GM12878 (cell line): ENCODE measurements at regions not wholly inside any gene's neighbourhood (a gene's known extent, or its start where the extent isn't known, plus 50 kb on each side); places are given as distances from the start of the nearest gene placed in this dataset.

Experiments used
- BACH1 ChIP-seq: fragments of 450-650 bp; IDR thresholded peaks from 2 replicates; pipeline ENCODE4 v1.6.1; 2017; ENCODE audit warnings: mild to moderate bottlenecking, borderline replicate concordance
- BHLHE40 ChIP-seq, 2 experiments: fragments of 450-650 bp in 1 of 2; IDR thresholded peaks; 2 replicates each; pipeline ENCODE4 v1.6.1; 2011 to 2017; ENCODE audit warnings: low read depth in 2 of 2, borderline replicate concordance in 1 of 2, improper control_type of control experiment in 1 of 2, low read length in 1 of 2, mild to moderate bottlenecking in 1 of 2
- BRCA1 ChIP-seq: IDR thresholded peaks from 2 replicates; pipeline ENCODE4 v1.6.1; 2011; ENCODE audit warnings: low read depth, low read length, improper control_type of control experiment
- EGR1 ChIP-seq, 2 experiments: IDR thresholded peaks; 1 replicate in 1 of 2; 2 replicates in 1 of 2; pipeline ENCODE4 v1.6.1; 2011 to 2012; ENCODE audit warnings: low read depth in 2 of 2, low read length in 2 of 2, borderline replicate concordance in 1 of 2, mild to moderate bottlenecking in 1 of 2, moderate library complexity in 1 of 2
- ETV6 ChIP-seq, 2 experiments: fragments of 450-650 bp in 1 of 2; IDR thresholded peaks in 1 of 2; conservative IDR thresholded peaks in 1 of 2; 2 replicates each; pipeline ENCODE4 v1.6.1; 2014; ENCODE audit warnings: antibody characterized with exemption in 1 of 2, borderline replicate concordance in 1 of 2, low read depth in 1 of 2, mild to moderate bottlenecking in 1 of 2, moderate library complexity in 1 of 2
- IKZF1 ChIP-seq: fragments of 450-650 bp; conservative IDR thresholded peaks from 2 replicates; pipeline ENCODE4 v1.6.1; 2017; ENCODE audit warnings: antibody characterized with exemption, mild to moderate bottlenecking
- IKZF2 ChIP-seq, 2 experiments: fragments of 450-650 bp; IDR thresholded peaks; 2 replicates each; pipeline ENCODE4 v1.6.1; 2017; ENCODE audit warnings: mild to moderate bottlenecking in 2 of 2, moderate library complexity in 2 of 2
- MEF2A ChIP-seq: IDR thresholded peaks from 2 replicates; pipeline ENCODE4 v1.6.1; 2011; ENCODE audit warnings: low read depth, mild to moderate bottlenecking, low read length, moderate library complexity; ENCODE audit not compliant: insufficient read depth
- MTA2 ChIP-seq: fragments of 450-650 bp; IDR thresholded peaks from 2 replicates; pipeline ENCODE4 v1.6.1; 2016; ENCODE audit warnings: low read depth, mild to moderate bottlenecking, moderate library complexity
- NFYB ChIP-seq: IDR thresholded peaks from 2 replicates; pipeline ENCODE4 v1.6.1; 2011; ENCODE audit warnings: low read depth, mild to moderate bottlenecking, low read length, improper control_type of control experiment, moderate library complexity; ENCODE audit not compliant: insufficient read depth
- NRF1 ChIP-seq: conservative IDR thresholded peaks from 2 replicates; pipeline ENCODE4 v1.6.1; 2011; ENCODE audit warnings: mild to moderate bottlenecking, low read depth, low read length, improper control_type of control experiment
- RBBP5 ChIP-seq: fragments of 200-600 bp; sonication (generic); conservative IDR thresholded peaks from 2 replicates; pipeline ENCODE4 v1.6.1; 2016
- RELA ChIP-seq: fragments of 450-650 bp; IDR thresholded peaks from 2 replicates; pipeline ENCODE4 v1.8.0; 2014; ENCODE audit warnings: borderline replicate concordance; ENCODE audit not compliant: partially characterized antibody
- TCF3 ChIP-seq: IDR thresholded peaks from 2 replicates; pipeline ENCODE4 v1.6.1; 2012; ENCODE audit warnings: low read depth, mild to moderate bottlenecking, low read length, borderline replicate concordance; ENCODE audit not compliant: insufficient read depth
- ZNF274 ChIP-seq: IDR thresholded peaks from one replicate; pipeline ENCODE4 v1.8.0; 2011; ENCODE audit not compliant: insufficient read length, insufficient read depth
- ZNF384 ChIP-seq: IDR thresholded peaks from 2 replicates; pipeline ENCODE4 v1.6.1; 2012; ENCODE audit warnings: low read depth, mild to moderate bottlenecking, low read length, improper control_type of control experiment, borderline replicate concordance
- ZNF622 ChIP-seq: fragments of 450-650 bp; IDR thresholded peaks from 2 replicates; pipeline ENCODE4 v1.6.1; 2017; ENCODE audit warnings: mild to moderate bottlenecking, inconsistent platforms
- TF ChIP-seq, protein P1 (sequence below): fragments of 450-650 bp; IDR thresholded peaks from 2 replicates; pipeline ENCODE4 v1.6.1; 2018; ENCODE audit warnings: mild to moderate bottlenecking, low read depth, moderate library complexity; ENCODE audit not compliant: partially characterized antibody
- TF ChIP-seq, protein P2 (sequence below): fragments of 450-650 bp; IDR thresholded peaks from 2 replicates; pipeline ENCODE4 v1.6.1; 2017; ENCODE audit warnings: borderline replicate concordance
- TF ChIP-seq, protein P3 (sequence below), 3 experiments: IDR thresholded peaks in 2 of 3; conservative IDR thresholded peaks in 1 of 3; 2 replicates each; pipeline ENCODE4 v1.5.1; 2011; ENCODE audit warnings: low read depth in 3 of 3, low read length in 3 of 3, mild to moderate bottlenecking in 3 of 3, control low read depth in 2 of 3, moderate library complexity in 2 of 3, inconsistent platforms in 1 of 3, mixed read lengths in 1 of 3; ENCODE audit not compliant: control insufficient read depth in 2 of 3, insufficient read depth in 1 of 3; ENCODE audit errors: extremely low read depth in 1 of 3
- TF ChIP-seq, protein P4 (sequence below): fragments of 450-650 bp; IDR thresholded peaks from 2 replicates; pipeline ENCODE4 v1.6.1; 2017; ENCODE audit warnings: mild to moderate bottlenecking, moderate library complexity

DNA sequence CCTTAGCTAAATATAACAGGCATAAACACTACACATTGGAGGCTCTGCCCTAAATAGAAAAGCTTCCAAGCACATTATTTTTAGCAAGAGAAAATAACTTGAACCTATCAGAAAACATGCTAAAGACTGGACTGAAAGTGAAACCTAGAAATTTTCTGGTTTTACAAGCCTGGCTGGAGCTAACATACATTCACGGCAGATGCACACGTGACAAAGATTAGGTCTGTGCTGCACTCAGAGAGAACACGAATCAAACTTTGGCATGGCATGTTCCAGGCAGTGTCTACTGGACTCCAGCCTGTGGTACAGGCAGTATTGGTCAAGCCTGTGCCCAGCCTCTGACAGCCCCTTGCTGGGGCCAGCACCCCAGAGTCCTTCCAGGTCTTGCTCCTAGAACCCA lies 94.1 kb upstream of the PCBD1 start (continued):
- TF ChIP-seq, protein P1, sequence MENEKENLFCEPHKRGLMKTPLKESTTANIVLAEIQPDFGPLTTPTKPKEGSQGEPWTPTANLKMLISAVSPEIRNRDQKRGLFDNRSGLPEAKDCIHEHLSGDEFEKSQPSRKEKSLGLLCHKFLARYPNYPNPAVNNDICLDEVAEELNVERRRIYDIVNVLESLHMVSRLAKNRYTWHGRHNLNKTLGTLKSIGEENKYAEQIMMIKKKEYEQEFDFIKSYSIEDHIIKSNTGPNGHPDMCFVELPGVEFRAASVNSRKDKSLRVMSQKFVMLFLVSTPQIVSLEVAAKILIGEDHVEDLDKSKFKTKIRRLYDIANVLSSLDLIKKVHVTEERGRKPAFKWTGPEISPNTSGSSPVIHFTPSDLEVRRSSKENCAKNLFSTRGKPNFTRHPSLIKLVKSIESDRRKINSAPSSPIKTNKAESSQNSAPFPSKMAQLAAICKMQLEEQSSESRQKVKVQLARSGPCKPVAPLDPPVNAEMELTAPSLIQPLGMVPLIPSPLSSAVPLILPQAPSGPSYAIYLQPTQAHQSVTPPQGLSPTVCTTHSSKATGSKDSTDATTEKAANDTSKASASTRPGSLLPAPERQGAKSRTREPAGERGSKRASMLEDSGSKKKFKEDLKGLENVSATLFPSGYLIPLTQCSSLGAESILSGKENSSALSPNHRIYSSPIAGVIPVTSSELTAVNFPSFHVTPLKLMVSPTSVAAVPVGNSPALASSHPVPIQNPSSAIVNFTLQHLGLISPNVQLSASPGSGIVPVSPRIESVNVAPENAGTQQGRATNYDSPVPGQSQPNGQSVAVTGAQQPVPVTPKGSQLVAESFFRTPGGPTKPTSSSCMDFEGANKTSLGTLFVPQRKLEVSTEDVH, result no peak
- TF ChIP-seq NFYB (no peak), ZNF274 (no peak), MEF2A (no peak), RELA (no peak), IKZF1 (peak; percentile 41; the same call in 1 of the 2 replicates), ETV6 (conservative IDR thresholded peaks at IDR 0.05 in 1 of 2, IDR thresholded peaks at IDR 0.05 in 1 of 2; ENCODE audit: borderline replicate concordance in 1 of 2, low read depth in 1 of 2) (no peak), MTA2 (0 out of 2 replicates have a peak, but pooled peaks have one; percentile 31), BACH1 (no peak), BHLHE40 (IDR thresholded peaks at IDR 0.05; ENCODE audit: borderline replicate concordance in 1 of 2, low read depth in 2 of 2, low read length in 1 of 2) (peak; percentile 75 to 86; a peak in 3 of 4 replicates), NRF1 (no peak), RBBP5 (no peak), ZNF622 (no peak), ZNF384 (no peak), BRCA1 (no peak), EGR1 (IDR thresholded peaks at IDR 0.05; ENCODE audit: borderline replicate concordance in 1 of 2, low read depth in 2 of 2, low read length in 2 of 2) (no peak), IKZF2 (IDR thresholded peaks at IDR 0.05) (no peak; a peak in 1 of 4 replicates), TCF3 (no peak)
- TF ChIP-seq, protein P2, sequence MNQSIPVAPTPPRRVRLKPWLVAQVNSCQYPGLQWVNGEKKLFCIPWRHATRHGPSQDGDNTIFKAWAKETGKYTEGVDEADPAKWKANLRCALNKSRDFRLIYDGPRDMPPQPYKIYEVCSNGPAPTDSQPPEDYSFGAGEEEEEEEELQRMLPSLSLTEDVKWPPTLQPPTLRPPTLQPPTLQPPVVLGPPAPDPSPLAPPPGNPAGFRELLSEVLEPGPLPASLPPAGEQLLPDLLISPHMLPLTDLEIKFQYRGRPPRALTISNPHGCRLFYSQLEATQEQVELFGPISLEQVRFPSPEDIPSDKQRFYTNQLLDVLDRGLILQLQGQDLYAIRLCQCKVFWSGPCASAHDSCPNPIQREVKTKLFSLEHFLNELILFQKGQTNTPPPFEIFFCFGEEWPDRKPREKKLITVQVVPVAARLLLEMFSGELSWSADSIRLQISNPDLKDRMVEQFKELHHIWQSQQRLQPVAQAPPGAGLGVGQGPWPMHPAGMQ, result no peak
- TF ChIP-seq, protein P3, sequence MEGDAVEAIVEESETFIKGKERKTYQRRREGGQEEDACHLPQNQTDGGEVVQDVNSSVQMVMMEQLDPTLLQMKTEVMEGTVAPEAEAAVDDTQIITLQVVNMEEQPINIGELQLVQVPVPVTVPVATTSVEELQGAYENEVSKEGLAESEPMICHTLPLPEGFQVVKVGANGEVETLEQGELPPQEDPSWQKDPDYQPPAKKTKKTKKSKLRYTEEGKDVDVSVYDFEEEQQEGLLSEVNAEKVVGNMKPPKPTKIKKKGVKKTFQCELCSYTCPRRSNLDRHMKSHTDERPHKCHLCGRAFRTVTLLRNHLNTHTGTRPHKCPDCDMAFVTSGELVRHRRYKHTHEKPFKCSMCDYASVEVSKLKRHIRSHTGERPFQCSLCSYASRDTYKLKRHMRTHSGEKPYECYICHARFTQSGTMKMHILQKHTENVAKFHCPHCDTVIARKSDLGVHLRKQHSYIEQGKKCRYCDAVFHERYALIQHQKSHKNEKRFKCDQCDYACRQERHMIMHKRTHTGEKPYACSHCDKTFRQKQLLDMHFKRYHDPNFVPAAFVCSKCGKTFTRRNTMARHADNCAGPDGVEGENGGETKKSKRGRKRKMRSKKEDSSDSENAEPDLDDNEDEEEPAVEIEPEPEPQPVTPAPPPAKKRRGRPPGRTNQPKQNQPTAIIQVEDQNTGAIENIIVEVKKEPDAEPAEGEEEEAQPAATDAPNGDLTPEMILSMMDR (IDR thresholded peaks at IDR 0.05 in 2 of 3, conservative IDR thresholded peaks at IDR 0.05 in 1 of 3; ENCODE audit: control insufficient read depth in 2 of 3, extremely low read depth in 1 of 3, insufficient read depth in 1 of 3, low read depth in 3 of 3, low read length in 3 of 3), result no peak
- TF ChIP-seq, protein P4, sequence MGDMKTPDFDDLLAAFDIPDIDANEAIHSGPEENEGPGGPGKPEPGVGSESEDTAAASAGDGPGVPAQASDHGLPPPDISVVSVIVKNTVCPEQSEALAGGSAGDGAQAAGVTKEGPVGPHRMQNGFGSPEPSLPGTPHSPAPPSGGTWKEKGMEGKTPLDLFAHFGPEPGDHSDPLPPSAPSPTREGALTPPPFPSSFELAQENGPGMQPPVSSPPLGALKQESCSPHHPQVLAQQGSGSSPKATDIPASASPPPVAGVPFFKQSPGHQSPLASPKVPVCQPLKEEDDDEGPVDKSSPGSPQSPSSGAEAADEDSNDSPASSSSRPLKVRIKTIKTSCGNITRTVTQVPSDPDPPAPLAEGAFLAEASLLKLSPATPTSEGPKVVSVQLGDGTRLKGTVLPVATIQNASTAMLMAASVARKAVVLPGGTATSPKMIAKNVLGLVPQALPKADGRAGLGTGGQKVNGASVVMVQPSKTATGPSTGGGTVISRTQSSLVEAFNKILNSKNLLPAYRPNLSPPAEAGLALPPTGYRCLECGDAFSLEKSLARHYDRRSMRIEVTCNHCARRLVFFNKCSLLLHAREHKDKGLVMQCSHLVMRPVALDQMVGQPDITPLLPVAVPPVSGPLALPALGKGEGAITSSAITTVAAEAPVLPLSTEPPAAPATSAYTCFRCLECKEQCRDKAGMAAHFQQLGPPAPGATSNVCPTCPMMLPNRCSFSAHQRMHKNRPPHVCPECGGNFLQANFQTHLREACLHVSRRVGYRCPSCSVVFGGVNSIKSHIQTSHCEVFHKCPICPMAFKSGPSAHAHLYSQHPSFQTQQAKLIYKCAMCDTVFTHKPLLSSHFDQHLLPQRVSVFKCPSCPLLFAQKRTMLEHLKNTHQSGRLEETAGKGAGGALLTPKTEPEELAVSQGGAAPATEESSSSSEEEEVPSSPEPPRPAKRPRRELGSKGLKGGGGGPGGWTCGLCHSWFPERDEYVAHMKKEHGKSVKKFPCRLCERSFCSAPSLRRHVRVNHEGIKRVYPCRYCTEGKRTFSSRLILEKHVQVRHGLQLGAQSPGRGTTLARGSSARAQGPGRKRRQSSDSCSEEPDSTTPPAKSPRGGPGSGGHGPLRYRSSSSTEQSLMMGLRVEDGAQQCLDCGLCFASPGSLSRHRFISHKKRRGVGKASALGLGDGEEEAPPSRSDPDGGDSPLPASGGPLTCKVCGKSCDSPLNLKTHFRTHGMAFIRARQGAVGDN, result peak; percentile 74
